Midbrain (tissue), 1 donor: ENCODE measurements at regions not wholly inside any gene's neighbourhood (a gene's known extent, or its start where the extent isn't known, plus 50 kb on each side); places are given as distances from the start of the nearest gene placed in this dataset.

Experiments used
- DNase-seq: peaks from one replicate; lab custom pipeline; 2025; lab: John Stamatoyannopoulos, UW

DNA sequence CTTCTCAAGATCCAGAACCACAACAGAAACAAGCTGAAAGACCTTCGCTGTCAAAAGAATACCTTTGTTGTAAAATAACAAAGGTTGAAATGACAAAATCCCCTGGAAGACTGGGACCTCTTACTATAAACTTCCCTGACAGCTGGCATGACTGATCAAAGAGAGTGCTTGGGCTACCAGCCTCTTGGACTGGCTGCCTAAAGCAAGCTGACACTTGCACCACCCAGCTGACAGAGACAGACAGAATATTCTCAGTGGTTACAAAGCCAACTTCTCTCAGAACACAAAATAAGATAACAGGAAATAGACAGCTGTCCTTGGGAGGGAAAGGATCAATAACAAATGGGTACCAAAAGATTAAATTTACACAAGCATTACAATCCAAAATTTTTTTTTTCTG lies 241.7 kb upstream of the SPOCK3 start:
- no peak for DNase-seq

DNA sequence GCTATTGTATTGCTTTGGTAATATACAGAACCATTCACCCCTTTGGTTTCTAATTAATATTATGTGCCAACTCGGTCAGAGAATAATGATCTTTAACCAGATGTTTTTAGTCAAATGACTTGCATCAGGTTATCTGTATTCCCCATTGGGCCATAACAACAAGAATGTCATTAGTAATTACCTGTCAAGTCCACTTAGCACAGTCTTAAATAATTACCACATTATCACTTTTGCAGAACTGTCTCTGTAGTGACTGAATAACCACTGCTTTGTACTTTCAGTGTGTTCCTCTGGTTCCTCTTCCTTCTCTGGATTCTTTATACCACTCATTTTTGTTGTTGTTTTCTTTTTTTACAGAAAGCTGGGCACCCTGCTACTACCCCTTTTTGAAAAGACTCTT lies 257.7 kb upstream of the SPOCK3 start:
- no peak for DNase-seq

GRCh38 chr4:167509551-167509950 lies 275.3 kb upstream of the SPOCK3 start:
- no peak for DNase-seq

- no peak for DNase-seq
Observed at GRCh38 chr4:167524091-167524490, 289.8 kb upstream of the SPOCK3 start.

- no peak for DNase-seq
Observed at GRCh38 chr4:167537761-167538160, 303.5 kb upstream of the SPOCK3 start.

DNA sequence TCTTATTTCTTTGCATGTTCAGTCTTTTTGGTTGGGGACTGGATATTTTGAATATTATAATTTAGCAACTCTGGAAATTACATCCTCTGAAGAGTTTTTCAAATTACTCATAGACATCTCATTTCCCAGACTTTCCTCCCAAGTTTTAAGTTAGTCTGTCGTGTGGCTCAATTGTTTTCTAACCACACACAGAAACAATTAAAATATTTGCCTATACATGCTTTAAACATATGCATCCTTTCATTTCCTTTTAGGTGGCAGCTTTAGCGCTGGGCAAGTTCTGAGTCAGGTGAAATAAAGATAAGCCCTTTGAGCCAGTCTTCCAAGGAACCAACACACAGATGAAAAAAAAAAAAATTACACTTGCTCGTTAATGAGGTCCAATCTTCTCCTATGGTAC lies 307.0 kb upstream of the SPOCK3 start:
- DNase-seq: no peak

DNA sequence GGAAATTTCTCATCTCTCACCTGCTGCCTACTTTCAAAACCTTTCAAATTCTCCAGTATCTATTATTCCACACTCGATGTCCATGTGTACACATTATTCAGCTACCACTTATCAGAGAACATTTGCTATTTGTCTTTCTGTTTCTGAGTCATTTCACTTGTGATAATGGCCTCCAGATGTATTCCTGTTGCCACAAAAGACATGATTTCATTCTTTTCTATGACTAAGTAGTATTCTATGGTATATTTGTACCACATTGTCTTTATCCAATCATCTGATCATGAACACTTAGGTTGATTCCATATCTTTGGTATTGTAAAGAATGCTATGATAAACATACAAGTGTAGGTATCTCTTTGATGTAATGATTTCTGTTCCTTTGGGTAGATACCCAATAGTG lies 310.1 kb upstream of the SPOCK3 start:
- no peak for DNase-seq

DNA sequence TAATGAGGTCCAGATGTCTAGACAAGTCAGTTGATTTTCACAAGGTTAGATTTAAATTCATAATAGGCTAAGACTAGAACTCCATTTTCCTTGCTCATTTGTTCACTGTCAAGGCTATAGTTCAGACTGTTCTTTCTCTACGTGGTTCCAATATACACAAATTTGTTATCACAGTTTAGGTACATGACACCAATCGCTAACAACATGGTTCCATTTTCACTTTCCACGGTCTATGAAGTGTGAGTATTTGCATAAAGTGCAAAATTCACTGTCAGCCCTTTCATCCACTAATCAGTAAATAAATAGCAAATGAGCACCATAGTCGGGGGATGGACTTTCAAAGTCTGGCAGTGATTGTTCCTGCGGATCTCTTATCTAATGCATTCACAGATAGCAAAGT lies 315.7 kb upstream of the SPOCK3 start:
- DNase-seq: no peak

DNA sequence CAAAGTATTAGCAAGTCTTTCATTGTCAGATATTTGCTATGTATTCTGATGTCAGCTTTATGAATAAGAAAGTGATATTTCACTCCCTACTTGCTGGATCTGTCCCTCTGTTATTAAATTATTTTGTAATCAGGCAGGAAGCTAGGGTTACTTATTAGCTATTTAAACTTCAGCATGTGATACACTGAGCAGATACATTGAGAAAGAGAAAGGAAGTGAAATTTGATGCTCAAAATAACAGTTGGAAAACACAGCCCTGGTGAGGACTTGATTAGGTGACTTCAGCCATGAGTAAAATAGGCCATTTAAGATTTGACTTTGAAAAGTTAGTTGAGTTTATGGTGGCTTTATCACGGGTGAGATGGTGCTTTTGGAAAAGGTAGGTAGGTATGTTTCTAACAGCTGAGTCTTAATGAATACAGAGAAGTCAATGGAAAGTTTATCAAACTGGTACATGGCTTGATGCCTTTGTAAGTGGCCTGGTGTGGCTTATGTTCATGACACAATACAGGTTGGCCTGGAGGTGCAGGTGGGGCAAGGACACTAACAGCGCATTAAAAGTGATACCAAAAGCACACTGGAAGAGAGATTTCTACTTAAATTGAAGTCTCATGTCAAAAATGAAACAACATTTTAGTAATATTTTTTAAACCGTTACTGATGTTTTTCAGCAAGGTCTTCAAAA lies 321.2 kb upstream of the SPOCK3 start:
- DNase-seq: no peak

DNA sequence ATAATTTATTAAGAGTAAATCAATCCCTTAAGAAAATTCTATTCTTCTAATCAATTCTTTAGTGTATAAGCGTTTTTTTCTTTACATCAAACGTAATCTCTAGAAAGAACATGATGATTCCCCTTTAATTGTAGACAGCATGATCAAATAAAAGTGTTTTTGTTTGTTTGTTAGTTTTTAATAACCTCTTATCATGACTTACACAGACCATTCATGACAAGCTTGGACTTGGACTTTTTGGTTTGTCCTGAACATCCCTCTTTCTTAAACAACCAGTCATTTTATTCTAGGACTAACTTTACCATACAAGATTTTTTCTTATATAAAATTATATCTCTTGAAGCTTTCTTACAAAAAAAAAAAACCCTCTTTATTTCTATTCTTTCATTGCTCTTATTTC lies 344.6 kb upstream of the SPOCK3 start:
- DNase-seq: no peak

- no peak for DNase-seq
Observed at GRCh38 chr4:167581449-167581965, 347.2 kb upstream of the SPOCK3 start.

GRCh38 chr4:167587361-167587760 lies 353.1 kb upstream of the SPOCK3 start:
- DNase-seq: no peak

GRCh38 chr4:167595898-167596297 lies 361.6 kb upstream of the SPOCK3 start:
- no peak for DNase-seq

DNA sequence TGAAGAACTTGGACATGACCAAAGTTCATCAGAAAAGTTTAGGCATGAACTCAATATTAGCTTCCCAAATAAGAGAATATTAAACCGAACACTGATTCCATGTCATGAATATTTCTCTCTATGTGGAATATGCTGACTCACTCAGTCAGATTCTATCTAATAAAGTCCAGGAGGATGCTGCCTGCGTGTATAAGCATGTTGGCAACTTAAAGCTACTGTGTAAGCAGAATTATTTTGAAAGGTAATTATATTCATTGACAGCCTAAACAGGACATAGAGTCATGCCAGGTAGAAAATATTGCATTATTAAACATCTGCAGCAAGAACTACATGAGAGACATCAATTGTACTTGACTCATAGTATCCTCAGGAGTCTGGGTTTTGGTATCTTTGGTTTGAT lies 367.9 kb upstream of the SPOCK3 start:
- no peak for DNase-seq

DNA sequence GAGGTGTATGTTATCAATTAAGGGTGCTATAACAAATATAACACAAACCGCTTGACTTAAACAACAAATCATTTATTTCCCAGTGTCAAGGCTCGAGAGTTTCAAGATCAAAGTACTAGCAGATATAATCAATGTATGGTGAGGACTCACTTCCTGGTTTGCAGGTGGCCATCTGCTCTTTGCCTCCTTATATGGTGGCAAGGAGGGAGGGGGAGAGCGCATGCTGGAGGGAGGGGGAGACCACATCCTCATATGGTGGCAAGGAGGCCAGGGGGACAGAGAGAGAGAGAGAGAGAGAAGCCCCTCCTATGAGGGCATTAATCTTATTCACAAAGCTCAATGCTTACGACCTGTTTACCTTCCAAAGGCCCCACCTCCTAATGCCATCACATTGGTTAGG lies 372.3 kb upstream of the SPOCK3 start:
- DNase-seq: no peak

- peak; percentile 13 for DNase-seq
Observed at GRCh38 chr4:167613381-167613780, 379.1 kb upstream of the SPOCK3 start.

DNA sequence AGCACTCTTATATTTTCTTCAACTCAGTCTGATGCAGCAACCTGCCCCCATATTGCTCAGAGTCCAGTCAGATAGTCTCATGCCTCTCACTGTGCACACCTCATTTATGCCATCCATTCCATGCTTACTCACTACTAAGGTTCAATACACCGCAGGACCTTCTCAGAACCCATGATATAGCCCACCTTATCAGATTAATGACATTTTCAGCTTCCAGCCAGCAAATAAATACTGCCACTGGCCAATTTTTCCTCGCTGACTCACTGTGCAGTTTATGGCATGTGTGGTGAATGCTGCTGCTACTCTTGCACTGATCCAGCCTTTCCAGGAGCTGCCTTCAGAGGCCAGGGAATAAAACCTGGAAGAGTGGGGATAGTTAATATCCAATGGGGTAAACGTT lies 380.6 kb upstream of the SPOCK3 start:
- DNase-seq: no peak

DNA sequence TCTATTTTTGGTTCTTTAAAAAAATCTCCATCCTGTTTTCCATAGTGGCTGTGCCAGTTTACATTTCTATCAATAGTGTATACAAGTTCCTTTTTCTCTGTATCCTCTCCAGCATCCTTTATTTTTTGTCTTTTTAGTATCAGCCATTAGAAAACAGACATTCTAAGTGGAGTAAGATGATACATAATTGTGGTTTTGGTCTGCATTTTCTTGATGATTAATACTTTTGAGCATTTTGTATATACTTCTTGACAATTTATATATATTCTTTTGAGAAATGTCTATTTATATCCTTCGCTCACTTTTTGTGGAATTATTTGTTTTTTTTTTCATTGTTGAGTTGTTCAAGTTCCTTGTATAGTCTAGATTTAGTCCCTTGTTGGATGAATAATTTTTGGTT lies 382.2 kb upstream of the SPOCK3 start:
- DNase-seq: no peak

- peak; percentile 70 for DNase-seq
Observed at GRCh38 chr4:167622481-167623240, 388.4 kb upstream of the SPOCK3 start.

DNA sequence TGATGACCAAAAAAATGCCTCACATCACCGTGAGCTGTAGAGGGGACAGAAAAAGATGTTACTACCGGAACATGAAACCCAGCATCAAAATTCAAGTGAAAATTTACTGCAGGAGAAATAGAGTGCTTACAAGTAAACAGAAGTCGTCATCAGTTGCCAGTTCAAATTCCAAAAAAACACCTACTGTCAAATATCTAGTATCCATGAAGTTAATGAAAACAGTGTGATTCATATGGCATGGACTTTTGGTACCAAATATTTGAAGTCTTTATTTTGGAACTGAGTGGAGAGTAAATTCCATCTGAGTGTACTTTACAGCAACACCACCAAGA lies 388.9 kb upstream of the SPOCK3 start:
- no peak for DNase-seq

GRCh38 chr4:167629272-167629671 lies 395.0 kb upstream of the SPOCK3 start:
- DNase-seq: no peak

DNA sequence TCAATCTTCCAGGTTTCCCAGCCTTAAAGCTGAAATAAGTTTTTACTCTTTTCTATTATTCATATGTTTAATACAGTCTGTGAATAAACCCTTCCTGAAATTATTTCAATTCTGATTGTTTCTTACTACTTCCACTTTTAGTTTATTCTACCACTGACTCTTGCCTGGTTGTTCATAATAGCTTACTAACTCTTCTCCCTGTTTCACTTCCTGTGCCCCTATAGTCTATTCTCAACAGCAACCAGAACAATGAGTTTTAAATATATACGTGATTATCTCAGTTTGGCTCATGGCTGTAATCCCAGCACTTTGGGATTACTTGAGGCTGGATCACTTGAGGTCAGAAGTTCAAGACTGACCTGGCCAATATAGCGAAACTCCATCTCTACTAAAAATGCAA lies 408.0 kb upstream of the SPOCK3 start:
- no peak for DNase-seq

DNA sequence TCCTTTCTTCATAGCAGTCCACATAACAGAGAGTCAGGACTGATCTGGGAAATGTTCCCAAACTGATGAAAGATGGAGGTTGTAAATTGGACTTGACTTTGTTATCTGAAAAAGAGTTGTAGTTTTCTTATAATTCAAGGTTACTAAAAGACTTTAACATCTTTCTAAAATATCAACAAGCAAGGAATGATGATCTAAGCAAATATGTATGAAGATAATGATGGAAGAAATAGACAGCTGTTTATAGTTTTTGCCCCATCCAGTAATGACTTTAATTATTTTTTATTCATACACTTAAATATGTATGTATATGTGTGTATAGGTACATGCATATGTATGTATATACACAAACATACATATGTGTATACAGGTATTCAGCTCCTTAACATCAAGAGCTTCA lies 411.1 kb upstream of the SPOCK3 start:
- no peak for DNase-seq

DNA sequence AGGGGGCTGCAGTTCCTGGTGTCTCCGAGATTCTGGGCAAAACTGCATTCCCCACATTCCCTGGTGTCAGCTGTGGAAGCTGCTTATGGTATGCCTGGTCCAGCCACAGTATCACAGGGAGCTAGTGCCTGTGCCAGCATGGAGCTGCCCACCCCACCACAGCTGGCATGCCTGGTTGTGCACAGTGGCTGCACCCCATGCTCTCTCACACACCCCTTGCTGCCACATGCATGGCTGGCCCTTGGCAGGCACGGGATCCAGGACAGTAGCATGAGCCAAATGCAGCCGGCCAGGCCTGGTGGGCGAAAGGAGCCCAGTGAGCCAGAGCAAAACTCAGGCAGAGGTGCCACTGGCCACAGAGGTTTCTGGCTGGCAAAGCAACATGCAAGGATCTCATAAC lies 418.0 kb upstream of the SPOCK3 start:
- DNase-seq: no peak
